Activated CD4-positive, alpha-beta T cell treated with anti-CD3 and anti-CD28 coated beads, Interleukin-2, Interleukin-6, amounts not matched to agents 100 ng/mL and 50 ng/mL, durations not matched to agents 16 hours and 8 hours (primary cell): ENCODE measurements at regions not wholly inside any gene's neighbourhood (a gene's known extent, or its start where the extent isn't known, plus 50 kb on each side); places are given as distances from the start of the nearest gene placed in this dataset.
"Not testable (repeated sequence)": the region's sequence is repeated elsewhere in the genome, so short reads cannot be mapped to it uniquely, and the experiment has no call there.

Source experiments
- DNase-seq: peaks from one replicate; pipeline ENCODE4 v3.0.0-alpha.2; 2020

DNA sequence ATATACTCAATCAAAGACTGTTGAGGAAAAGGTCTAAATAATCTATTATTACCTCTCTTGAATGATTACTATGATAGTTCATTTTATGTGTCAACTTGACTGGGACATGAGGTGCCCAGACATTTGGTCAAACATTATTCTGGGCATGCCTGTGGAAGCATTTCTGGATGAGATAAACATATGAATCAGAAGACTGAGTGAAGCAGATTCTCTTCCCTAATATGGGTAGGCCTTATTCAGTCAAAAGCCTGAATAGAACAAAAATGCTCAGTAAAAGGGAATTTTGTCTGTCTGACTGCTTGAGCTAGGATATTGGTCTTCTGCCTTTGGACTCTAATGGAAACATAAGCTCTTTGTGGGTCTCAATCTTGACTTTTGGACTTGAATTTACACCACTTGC lies 73.3 kb upstream of the SOX13 start:
- DNase-seq = no peak

DNA sequence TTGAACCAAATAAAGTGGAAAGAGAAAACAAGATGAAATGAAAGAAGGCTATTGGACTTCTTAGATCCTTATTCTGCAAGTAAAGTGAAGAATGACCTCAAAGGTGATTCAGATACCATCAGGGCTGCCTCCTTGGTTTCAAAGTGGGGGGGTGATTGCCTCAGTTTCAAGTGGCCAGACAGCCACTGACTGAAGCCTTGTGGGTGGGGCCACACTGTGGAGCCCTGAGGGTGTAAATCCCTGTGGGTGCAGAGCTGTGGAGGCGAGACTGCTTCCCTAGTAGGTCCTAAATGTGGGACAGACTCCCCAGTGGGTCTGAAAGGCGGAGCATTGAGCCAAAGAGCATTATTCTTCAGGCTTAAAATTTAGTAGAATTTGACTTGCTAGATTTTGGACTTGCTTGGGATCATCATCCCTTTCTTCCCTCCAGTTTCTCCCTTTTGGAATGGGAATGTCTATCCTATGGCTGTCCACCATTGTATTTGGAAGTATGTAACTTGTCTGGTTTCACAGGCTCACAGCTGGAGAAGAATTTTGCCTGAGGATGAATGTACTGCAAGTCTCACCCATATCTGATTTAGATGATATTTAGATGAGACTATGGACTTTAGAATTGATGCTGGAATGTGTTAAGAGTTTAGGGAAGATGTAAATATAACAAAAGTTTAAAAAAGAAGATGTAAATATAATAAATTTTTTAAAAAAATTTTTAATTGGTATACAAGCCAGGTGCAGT lies 71.6 kb upstream of the SOX13 start:
- DNase-seq = no peak

DNA sequence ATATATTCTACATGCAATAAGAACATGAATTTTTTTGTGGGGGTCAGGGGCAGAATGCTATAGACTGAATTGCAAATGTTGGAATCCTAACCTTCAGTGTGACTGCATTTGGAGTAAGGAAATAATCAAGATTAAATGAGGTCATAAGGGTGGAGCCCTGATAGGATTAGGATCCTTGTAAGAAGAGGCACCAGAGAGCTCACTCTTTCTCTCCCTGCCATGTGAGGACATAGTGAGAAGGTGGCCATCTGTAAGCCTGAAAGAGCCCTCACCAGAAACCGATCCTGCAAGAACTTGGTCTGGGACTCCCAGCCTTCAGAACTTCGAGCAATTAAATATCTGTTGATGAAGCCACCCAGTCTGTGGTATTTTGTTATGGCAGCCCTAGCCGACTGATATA lies 70.3 kb upstream of the SOX13 start:
- DNase-seq = no peak

DNA sequence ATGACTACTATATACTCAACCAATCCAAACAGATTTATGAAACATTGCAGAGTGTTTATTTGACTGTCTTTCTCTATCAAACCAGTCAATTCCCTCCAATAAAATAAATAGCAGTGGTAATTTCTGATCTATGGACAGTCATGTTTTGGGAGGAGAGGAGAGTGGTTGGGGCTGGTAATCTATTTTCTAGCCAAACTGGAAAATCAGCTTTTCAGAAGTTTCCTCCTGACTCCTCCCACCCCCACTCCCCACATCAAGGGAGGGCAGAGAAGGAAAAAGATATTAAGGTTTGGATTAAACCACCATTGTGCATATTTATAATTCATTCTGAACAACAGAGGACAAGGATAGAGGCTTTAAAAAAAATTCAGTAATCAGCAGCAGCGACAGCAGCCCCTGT lies 69.4 kb upstream of the SOX13 start:
- DNase-seq = no peak

DNA sequence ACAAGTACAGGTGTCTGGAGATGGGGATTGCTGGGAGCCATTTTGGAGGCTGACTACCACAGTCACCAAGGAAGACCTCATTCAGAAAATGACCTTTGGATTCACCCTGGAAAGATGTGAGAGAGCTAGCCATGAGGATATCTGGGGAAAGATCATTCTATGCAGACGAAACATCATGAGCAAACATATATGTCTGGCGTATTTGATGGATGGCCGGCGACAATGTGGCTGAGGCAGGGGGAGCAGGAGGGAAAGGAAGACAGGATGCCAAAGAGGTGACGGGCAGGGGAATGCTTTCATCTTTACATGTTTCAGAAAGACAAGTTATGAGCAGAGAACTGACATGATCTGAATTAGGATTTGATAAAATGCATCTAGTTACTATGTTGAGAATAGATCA lies 61.5 kb upstream of the SOX13 start:
- no peak for DNase-seq

DNA sequence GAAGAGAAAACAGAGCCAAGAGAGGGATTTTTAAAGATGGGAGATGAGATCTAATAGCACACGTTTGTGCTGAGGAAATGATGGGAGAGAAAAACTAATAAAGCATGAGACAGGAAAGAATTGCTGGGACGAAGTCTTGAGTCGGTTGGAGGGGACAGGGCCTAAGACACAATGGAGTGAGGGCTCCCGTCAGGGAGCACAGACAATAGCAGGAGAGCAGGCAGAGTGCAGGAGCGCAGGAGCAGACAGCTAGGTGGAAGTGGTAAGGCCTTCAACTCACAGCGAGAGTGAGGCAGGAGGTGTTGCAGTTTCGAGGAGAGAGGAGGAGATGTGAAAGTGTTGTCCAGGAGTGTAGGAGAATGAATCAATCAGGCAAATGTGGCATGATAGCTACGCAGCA lies 59.9 kb upstream of the SOX13 start:
- no peak for DNase-seq

DNA sequence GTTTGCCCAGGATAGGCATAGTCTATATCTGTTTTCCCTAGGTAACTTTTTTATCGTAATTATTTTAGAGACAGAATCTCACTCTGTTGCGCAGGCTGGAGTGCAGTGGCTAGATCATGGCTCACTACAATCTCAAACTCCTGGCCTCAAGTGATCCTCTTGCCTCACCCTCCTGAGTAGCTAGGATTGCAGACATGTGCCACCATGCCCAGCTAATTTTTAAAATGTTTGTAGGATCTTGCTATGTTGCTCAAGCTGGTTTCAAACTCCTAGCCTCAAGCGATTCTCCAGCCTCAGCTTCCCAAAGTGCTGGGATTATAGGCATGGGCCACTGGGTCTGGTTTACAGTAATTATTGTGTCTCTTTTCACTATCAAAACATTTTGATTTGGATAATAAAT lies 58.6 kb upstream of the SOX13 start:
- DNase-seq = no peak

DNA sequence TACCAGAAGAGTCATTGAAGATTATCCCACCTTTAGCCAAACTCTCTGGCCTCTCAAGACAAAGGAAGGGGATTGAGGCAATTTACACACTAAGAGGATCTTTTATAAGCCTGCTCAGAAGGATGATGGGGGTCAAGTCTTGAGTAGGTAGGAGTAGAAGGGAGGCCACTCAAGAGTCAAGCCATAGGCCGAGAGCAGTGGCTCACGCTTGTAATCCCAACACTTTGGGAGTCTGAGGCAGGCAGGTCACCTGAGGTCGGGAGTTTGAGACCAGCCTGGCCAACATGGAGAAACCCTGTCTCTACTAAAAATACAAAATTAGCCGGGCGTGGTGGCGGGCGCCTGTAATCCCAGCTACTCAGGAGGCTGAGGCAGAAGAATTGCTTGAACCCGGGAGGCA lies 58.0 kb upstream of the SOX13 start:
- not testable (repeated sequence) for DNase-seq

DNA sequence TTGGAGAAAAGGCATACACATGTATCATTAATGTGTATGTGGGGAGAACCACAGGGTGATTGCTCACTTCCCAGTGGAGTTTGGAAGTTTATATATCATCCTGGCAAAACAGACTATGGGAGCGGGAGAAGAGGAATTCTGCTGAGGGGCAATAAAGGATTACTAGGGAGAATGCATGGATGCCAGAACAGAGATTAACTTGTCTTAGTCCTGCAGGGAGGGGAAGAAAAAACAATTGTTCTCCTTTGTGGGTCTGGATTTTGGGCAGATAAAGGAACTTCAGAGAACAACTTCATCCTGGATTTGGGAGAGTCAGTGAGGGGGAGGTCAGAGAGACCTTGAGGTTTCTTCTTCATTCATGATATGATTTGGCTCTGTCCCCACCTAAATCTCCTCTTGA lies 55.9 kb upstream of the SOX13 start:
- no peak for DNase-seq

DNA sequence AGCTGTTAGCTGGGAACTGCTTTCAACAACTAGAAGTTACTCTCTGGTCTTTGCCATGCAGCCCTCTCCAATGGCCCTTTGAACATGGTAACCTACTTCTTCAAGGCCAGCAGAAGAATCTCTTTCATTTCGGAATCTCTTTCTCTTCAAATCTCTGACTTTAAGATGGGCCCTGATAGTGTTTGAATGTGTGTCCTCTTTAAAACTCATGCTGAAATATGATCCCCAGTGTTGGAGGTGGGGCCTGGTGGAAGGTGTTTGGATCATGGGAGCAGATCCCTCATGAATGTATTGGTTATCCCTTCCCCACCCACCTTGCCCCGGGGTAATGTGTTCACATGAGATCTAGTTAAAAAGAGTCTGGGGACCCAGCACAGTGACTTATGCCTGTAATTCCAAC lies 54.5 kb upstream of the SOX13 start:
- no peak for DNase-seq
